ENCODE measurements at regions not wholly inside any gene's neighbourhood (a gene's known extent, or its start where the extent isn't known, plus 50 kb on each side); places are given as distances from the start of the nearest gene placed in this dataset.

DNA sequence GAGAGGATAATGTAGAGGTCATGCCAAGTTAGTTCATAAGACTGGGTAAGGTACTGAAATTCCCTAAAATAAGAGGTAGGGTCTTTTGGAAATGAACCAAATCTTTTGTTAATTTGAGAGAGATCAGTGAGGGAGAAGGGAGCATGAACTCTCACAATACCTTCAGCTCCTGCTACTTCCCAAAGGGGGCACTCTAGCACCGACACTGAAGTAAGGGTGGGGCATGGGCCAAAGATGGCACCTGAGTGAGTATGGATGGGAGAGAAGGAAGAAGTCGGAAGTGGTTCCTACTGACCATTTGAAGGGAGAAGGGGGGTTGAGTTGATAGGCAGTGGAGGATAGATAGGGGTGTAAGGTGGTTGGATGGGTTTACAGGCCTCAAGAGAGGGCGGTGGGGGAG lies 86.6 kb downstream of the ZNF737 start:
- Histone ChIP-seq H3K36me3 (replicated peaks in 1 of 2; ENCODE audit: control insufficient read depth in 1 of 2, insufficient read depth in 2 of 2, low read length in 1 of 2) (no peaks in the 10 kb centered on the region), H3K9me3 (no peaks in the 10 kb centered on the region), H4K20me1 (ENCODE audit: insufficient read depth) (no peaks in the 10 kb centered on the region), H3F3A (replicated peaks; ENCODE audit: insufficient read depth) (no peaks in the 10 kb centered on the region), H2AFZ (ENCODE audit: low read depth) (no peak overlapping the region), H3K9ac (no peak overlapping the region), H3K27me3 (ENCODE audit: insufficient read depth) (no peaks in the 10 kb centered on the region), H3K79me2 (ENCODE audit: insufficient read depth) (no peaks in the 10 kb centered on the region), H3K27ac (ENCODE audit: low read depth in 2 of 2, low read length in 1 of 2) (no peak overlapping the region), H3K4me1 (ENCODE audit: control insufficient read depth in 1 of 2, insufficient read depth in 2 of 2, low read depth in 1 of 2, low read length in 1 of 2) (no peaks in the 10 kb centered on the region), H3K4me2 (no peak overlapping the region), H3K4me3 (ENCODE audit: low read depth in 2 of 2, low read length in 1 of 2) (no peak overlapping the region), H3K9me2 (no peaks in the 10 kb centered on the region)
- ChIA-PET CTCF (no interaction called here), POLR2A (no interaction called here)
- 25% methylated on average over 3 of the region's 3 CpGs for WGBS (ENCODE audit: low lambda C conversion rate)
- DNase-seq: no peak
- TF ChIP-seq, protein P1, sequence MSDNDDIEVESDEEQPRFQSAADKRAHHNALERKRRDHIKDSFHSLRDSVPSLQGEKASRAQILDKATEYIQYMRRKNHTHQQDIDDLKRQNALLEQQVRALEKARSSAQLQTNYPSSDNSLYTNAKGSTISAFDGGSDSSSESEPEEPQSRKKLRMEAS (IDR thresholded peaks at IDR 0.05; ENCODE audit: low read depth): no peak
- TF ChIP-seq YY1 (IDR thresholded peaks at IDR 0.05; ENCODE audit: low read depth) (no peak), FOXM1 (IDR thresholded peaks at IDR 0.05; ENCODE audit: low read depth) (no peak), GATA2 (CRISPR knock-in tag; IDR thresholded peaks at IDR 0.05) (no peak)
- TF ChIP-seq, protein P2, sequence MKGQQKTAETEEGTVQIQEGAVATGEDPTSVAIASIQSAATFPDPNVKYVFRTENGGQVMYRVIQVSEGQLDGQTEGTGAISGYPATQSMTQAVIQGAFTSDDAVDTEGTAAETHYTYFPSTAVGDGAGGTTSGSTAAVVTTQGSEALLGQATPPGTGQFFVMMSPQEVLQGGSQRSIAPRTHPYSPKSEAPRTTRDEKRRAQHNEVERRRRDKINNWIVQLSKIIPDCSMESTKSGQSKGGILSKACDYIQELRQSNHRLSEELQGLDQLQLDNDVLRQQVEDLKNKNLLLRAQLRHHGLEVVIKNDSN (IDR thresholded peaks at IDR 0.05; ENCODE audit: borderline replicate concordance, low read depth): no peak
- TF ChIP-seq, protein P3, sequence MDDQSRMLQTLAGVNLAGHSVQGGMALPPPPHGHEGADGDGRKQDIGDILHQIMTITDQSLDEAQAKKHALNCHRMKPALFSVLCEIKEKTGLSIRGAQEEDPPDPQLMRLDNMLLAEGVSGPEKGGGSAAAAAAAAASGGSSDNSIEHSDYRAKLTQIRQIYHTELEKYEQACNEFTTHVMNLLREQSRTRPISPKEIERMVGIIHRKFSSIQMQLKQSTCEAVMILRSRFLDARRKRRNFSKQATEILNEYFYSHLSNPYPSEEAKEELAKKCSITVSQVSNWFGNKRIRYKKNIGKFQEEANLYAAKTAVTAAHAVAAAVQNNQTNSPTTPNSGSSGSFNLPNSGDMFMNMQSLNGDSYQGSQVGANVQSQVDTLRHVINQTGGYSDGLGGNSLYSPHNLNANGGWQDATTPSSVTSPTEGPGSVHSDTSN (IDR thresholded peaks at IDR 0.05): no peak

DNA sequence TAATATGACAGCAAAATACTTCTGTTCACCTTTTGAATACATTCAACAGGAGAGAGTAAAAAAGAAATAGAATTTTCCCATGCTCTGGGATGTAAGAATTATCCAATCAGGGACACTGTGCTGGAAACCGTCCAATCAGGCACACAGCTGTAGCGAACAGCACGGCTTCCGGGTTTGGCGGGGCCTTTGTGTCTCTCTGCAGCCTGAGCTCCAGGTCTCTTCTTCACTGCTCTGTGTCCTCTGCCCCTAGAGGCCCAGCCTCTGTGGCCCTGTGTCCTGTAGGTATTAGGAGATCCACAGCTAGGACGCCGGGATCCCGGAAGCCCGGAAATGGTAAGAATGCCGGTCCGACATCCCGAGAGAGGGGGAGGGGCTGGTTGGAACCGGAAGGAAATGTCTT lies 92.7 kb downstream of the ZNF737 start:
- Histone ChIP-seq H4K20me1 (ENCODE audit: insufficient read depth) (no peaks in the 10 kb centered on the region), H3K4me2 (no peak overlapping the region), H3K79me2 (ENCODE audit: insufficient read depth) (no peaks in the 10 kb centered on the region), H3K9me3 (no peaks in the 10 kb centered on the region), H3K4me3 (ENCODE audit: low read depth in 2 of 2, low read length in 1 of 2) (peak overlapping the region in 1 of 2 experiments; percentile 33; a peak in 2 of 4 replicates), H3K36me3 (replicated peaks in 1 of 2; ENCODE audit: control insufficient read depth in 1 of 2, insufficient read depth in 2 of 2, low read length in 1 of 2) (no peaks in the 10 kb centered on the region), H3K27me3 (ENCODE audit: insufficient read depth) (no peaks in the 10 kb centered on the region), H3K4me1 (ENCODE audit: control insufficient read depth in 1 of 2, insufficient read depth in 2 of 2, low read depth in 1 of 2, low read length in 1 of 2) (no peaks in the 10 kb centered on the region), H3K9ac (no peak overlapping the region), H3K27ac (ENCODE audit: low read depth in 2 of 2, low read length in 1 of 2) (no peak overlapping the region), H2AFZ (ENCODE audit: low read depth) (no peak overlapping the region), H3F3A (replicated peaks; ENCODE audit: insufficient read depth) (no peaks in the 10 kb centered on the region), H3K9me2 (no peaks in the 10 kb centered on the region)
- WGBS (ENCODE audit: low lambda C conversion rate): 35% methylated on average over 12 of the region's 13 CpGs
- POLR2A ChIA-PET: no interaction called here
- TF ChIP-seq TAF1 (IDR thresholded peaks at IDR 0.05; ENCODE audit: borderline replicate concordance, low read depth, low read length) (no peak), MXI1 (IDR thresholded peaks at IDR 0.05; ENCODE audit: low read depth, low read length) (no peak), YY1 (IDR thresholded peaks at IDR 0.05; ENCODE audit: low read depth) (no peak), IRF3 (IDR thresholded peaks at IDR 0.05; ENCODE audit: low read depth, low read length) (no peak), MEF2A (IDR thresholded peaks at IDR 0.05; ENCODE audit: borderline replicate concordance, low read depth) (no peak), RFX5 (IDR thresholded peaks at IDR 0.05; ENCODE audit: low read length) (no peak), EP300 (IDR thresholded peaks at IDR 0.05; ENCODE audit: borderline replicate concordance in 1 of 2, low read depth in 1 of 2, low read length in 1 of 2) (no peak), RXRA (IDR thresholded peaks at IDR 0.05; ENCODE audit: borderline replicate concordance, low read depth) (no peak), SMC3 (IDR thresholded peaks at IDR 0.05; ENCODE audit: low read depth, low read length) (no peak), RCOR1 (IDR thresholded peaks at IDR 0.05; ENCODE audit: low read length) (no peak), FOSL2 (IDR thresholded peaks at IDR 0.05; ENCODE audit: borderline replicate concordance, low read depth) (no peak), FOXM1 (IDR thresholded peaks at IDR 0.05; ENCODE audit: low read depth) (no peak), EZH2phosphoT487 (IDR thresholded peaks at IDR 0.05; ENCODE audit: borderline replicate concordance, low read depth) (no peak), CHD2 (IDR thresholded peaks at IDR 0.05; ENCODE audit: low read length, partially characterized antibody) (no peak)
- TF ChIP-seq, protein P2 (IDR thresholded peaks at IDR 0.05; ENCODE audit: borderline replicate concordance, low read depth): no peak
- DNase-seq: peak; percentile 12
- CTCF ChIA-PET: no interaction called here

Measured in SK-N-SH (cell line).